GM21360 (cell line): ENCODE measurements at regions not wholly inside any gene's neighbourhood (a gene's known extent, or its start where the extent isn't known, plus 50 kb on each side); places are given as distances from the start of the nearest gene placed in this dataset.
"Not testable (repeated sequence)": the region's sequence is repeated elsewhere in the genome, so short reads cannot be mapped to it uniquely, and the experiment has no call there.

Experiments used
- ATAC-seq: cut with Tn5 transposase; IDR thresholded peaks from one replicate; pipeline ENCODE4 v1.9.1; 2021; ENCODE audit warnings: mild to moderate bottlenecking, moderate library complexity; ENCODE audit not compliant: unreplicated experiment

- ATAC-seq, result no peak
These were observed 191.5 kb downstream of the ZNF608 start for GRCh38 chr5:124554746-124555578.

- ATAC-seq, result no peak
These were observed 192.5 kb downstream of the ZNF608 start for GRCh38 chr5:124553911-124554310.

GRCh38 chr5:124552526-124552925 is 193.9 kb downstream of the ZNF608 start:
- ATAC-seq, result no peak

- ATAC-seq, result no peak
These were observed 194.5 kb downstream of the ZNF608 start for GRCh38 chr5:124551939-124552279.

GRCh38 chr5:124550731-124551130 is 195.7 kb downstream of the ZNF608 start:
- no peak for ATAC-seq

GRCh38 chr5:124549891-124550436 is 196.5 kb downstream of the ZNF608 start:
- ATAC-seq, result no peak

GRCh38 chr5:124546643-124547042 is 199.8 kb downstream of the ZNF608 start:
- no peak for ATAC-seq

- ATAC-seq, result peak; percentile 98
These were observed 201.9 kb downstream of the ZNF608 start for GRCh38 chr5:124544366-124545055.

- ATAC-seq, result no peak
These were observed 207.5 kb downstream of the ZNF608 start for GRCh38 chr5:124538931-124539330.

GRCh38 chr5:124538191-124538590 is 208.2 kb downstream of the ZNF608 start:
- ATAC-seq, result no peak

GRCh38 chr5:124537522-124537921 is 208.9 kb downstream of the ZNF608 start:
- no peak for ATAC-seq

GRCh38 chr5:124537107-124537506 is 209.3 kb downstream of the ZNF608 start:
- ATAC-seq, result no peak

GRCh38 chr5:124536333-124536732 is 210.1 kb downstream of the ZNF608 start:
- ATAC-seq, result no peak

GRCh38 chr5:124530916-124531315 is 215.5 kb downstream of the ZNF608 start:
- no peak for ATAC-seq

GRCh38 chr5:124528838-124529237 is 217.6 kb downstream of the ZNF608 start:
- peak; percentile 41 for ATAC-seq

GRCh38 chr5:124527220-124527991 is 219.0 kb downstream of the ZNF608 start:
- peak; percentile 56 for ATAC-seq

- not testable (repeated sequence) for ATAC-seq
These were observed 220.4 kb downstream of the ZNF608 start for GRCh38 chr5:124526079-124526478.

- peak; percentile 93 for ATAC-seq
These were observed 221.7 kb downstream of the ZNF608 start for GRCh38 chr5:124524552-124525232.

GRCh38 chr5:124523897-124524296 is 222.5 kb downstream of the ZNF608 start:
- no peak for ATAC-seq

GRCh38 chr5:124522992-124523391 is 223.4 kb downstream of the ZNF608 start:
- no peak for ATAC-seq
